HUES6 (cell line): ENCODE measurements at regions not wholly inside any gene's neighbourhood (a gene's known extent, or its start where the extent isn't known, plus 50 kb on each side); places are given as distances from the start of the nearest gene placed in this dataset.
"Not testable (repeated sequence)": the region's sequence is repeated elsewhere in the genome, so short reads cannot be mapped to it uniquely, and the experiment has no call there.

Source experiments
- H3K27ac ChIP-seq: 2 replicates; pipeline ENCODE4 v1.7.0; 2013; ENCODE audit warnings: low read depth, mild to moderate bottlenecking, low read length, inconsistent platforms
- H3K27me3 ChIP-seq: 2 replicates; pipeline ENCODE4 v1.6.1; 2013; ENCODE audit warnings: low read length; ENCODE audit not compliant: control insufficient read depth, insufficient read depth
- H3K36me3 ChIP-seq: 2 replicates; pipeline ENCODE4 v1.6.1; 2013; ENCODE audit warnings: low read length; ENCODE audit not compliant: control insufficient read depth, insufficient read depth
- H3K4me1 ChIP-seq: 2 replicates; pipeline ENCODE4 v1.6.1; 2013; ENCODE audit warnings: low read length; ENCODE audit not compliant: control insufficient read depth, insufficient read depth
- H3K4me3 ChIP-seq: 2 replicates; pipeline ENCODE4 v1.5.1; 2013; ENCODE audit warnings: low read depth, low read length
- H3K9ac ChIP-seq: one replicate; pipeline ENCODE4 v1.6.1; 2013; ENCODE audit warnings: mild to moderate bottlenecking, low read length
- H3K9me3 ChIP-seq: 2 replicates; pipeline ENCODE4 v1.6.1; 2013; ENCODE audit warnings: low read depth, low read length; ENCODE audit not compliant: control insufficient read depth, insufficient read depth

DNA sequence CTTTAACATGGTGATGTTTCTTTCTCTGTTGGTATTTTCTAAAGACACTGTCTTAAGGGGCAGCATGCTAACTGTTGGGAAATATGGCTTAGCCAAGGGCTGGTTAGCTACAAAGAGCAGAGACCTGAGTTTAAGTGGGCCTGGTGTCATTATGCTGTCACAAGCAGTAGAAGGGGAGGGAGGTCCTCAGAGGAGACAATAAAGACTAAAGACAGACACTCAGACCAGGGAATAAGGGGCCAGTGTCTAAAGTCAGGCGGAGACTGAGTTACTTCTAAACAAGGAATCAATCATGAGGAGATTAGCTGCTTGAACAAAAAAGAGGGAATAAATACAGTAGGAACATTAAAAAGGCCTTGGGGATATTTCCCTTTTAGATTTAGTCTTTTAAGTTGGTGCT is 142.7 kb upstream of the DPPA4 start:
- Histone ChIP-seq H3K4me1 (no peaks in the 10 kb centered on the region; the same call in 1 of the 2 replicates), H3K4me3 (no peak overlapping the region), H3K27ac (no peak overlapping the region), H3K9ac (no peak overlapping the region), H3K9me3 (no peaks in the 10 kb centered on the region), H3K36me3 (no peaks in the 10 kb centered on the region), H3K27me3 (no peaks in the 10 kb centered on the region)

DNA sequence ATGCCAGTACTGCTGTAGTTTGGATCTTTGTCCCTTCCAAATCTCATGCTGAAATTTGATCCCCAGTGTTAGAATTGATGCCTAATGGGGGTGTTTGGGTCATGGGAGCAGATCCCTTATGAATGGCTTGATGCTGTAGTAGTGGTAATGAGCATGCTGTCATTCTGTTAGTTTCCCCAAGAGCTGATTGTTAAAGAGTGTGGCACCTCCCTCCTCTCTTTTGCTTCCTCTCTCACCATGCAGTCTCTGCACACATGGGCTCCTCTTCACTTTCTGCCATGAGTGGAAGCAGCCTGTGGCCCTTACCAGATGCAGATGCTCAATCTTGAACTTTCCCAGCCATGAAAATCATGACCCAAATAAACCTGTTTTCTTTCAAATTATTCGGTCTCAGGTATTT is 141.3 kb upstream of the DPPA4 start:
- H3K4me3 ChIP-seq, result no peak overlapping the region
- no peaks in the 10 kb centered on the region; the same call in 1 of the 2 replicates for H3K4me1 ChIP-seq
- no peaks in the 10 kb centered on the region for H3K27me3 ChIP-seq
- no peaks in the 10 kb centered on the region for H3K36me3 ChIP-seq
- no peaks in the 10 kb centered on the region for H3K9me3 ChIP-seq
- H3K9ac ChIP-seq, result no peak overlapping the region
- no peak overlapping the region for H3K27ac ChIP-seq

DNA sequence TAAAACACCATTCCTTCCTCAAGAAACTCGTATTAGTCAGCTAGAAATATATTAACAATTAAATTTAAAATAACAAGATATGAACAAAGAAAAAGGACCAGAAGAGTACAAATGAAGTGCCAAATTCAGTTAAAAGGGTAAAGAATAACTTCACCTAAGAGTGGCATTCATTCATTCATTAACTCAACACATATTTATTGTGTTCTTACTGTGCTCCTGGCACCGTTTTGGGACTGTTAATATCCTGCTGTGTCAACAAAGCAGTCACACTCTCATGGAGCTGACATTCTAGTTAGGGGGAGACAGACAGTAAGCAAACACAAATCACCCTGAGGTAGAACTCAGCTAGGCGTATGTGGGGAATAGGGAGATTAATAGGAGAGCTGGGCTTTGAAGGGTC is 123.6 kb upstream of the DPPA4 start:
- H3K4me1 ChIP-seq, result no peaks in the 10 kb centered on the region
- H3K36me3 ChIP-seq, result no peaks in the 10 kb centered on the region
- no peaks in the 10 kb centered on the region for H3K9me3 ChIP-seq
- no peak overlapping the region for H3K27ac ChIP-seq
- H3K4me3 ChIP-seq, result no peak overlapping the region
- no peak overlapping the region for H3K9ac ChIP-seq
- no peaks in the 10 kb centered on the region for H3K27me3 ChIP-seq

DNA sequence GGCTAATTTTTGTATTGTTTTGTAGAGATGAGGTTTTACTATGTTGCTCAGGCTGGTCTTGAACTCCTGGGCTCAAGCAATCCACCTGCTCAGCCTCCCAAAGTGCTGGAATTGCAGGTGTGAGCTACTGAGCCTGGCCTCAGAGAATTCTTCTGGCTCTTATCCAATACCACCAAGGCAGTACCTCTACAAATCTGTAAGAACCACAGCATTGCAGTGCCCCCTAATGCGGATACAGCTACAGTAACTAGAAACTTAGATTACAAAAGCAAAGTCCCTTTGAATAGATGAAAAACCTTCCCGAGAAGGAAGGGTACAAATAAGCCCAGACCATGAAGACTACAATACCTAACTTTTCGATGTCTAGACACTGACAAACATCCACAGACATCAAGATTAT is 107.9 kb upstream of the DPPA4 start:
- H3K27ac ChIP-seq, result no peak overlapping the region
- no peaks in the 10 kb centered on the region for H3K27me3 ChIP-seq
- H3K9ac ChIP-seq, result no peak overlapping the region
- H3K36me3 ChIP-seq, result no peaks in the 10 kb centered on the region
- no peak overlapping the region for H3K4me3 ChIP-seq
- no peaks in the 10 kb centered on the region for H3K4me1 ChIP-seq
- no peaks in the 10 kb centered on the region for H3K9me3 ChIP-seq

DNA sequence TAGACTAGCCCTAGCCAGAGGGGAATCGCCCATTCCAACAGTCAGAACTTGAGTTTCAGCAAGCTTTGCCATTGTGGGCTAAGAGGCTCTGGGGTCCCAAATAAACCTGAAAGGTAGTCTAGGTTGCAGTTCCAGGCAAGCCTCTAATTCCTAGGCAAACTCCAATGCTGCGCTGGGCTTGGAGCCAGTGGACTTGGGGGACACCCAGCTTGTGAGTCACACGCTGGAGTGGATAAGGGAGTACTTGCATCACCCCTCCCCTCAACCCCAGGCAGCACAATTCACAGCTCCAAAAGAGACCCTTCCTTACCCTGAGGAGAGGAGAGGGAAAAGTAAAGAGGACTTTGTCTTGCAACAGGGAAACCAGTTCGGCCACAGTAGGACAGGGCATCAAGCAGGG is 105.2 kb upstream of the DPPA4 start:
- Histone ChIP-seq H3K27ac (no peak overlapping the region), H3K9me3 (no peaks in the 10 kb centered on the region)

DNA sequence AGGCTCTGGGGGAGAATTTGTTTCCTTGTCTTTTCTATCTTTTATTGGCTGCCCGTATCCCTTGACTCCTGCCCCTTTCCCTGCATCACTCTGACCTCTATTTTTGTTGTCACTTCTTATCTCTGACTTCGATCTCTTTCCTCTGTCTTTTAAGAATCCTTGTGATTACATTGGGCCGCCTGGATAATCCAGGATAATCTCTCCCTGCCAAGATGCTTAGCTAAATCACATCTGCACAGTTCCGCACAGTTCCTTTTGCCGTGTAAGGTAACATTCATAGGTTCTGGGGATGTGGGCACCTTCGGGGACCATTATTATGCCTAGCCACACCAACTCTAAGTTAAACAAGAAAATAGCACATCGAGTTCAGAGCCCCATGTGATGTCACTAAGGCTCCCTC is 103.0 kb upstream of the DPPA4 start:
- no peaks in the 10 kb centered on the region for H3K27me3 ChIP-seq
- no peak overlapping the region for H3K4me3 ChIP-seq
- H3K36me3 ChIP-seq, result no peaks in the 10 kb centered on the region
- H3K9me3 ChIP-seq, result no peaks in the 10 kb centered on the region
- H3K4me1 ChIP-seq, result no peaks in the 10 kb centered on the region
- H3K27ac ChIP-seq, result no peak overlapping the region
- H3K9ac ChIP-seq, result no peak overlapping the region

More for the DNA sequence above, 105.2 kb upstream of the DPPA4 start:
- Histone ChIP-seq H3K27me3 (no peaks in the 10 kb centered on the region), H3K4me3 (no peak overlapping the region), H3K9ac (no peak overlapping the region), H3K36me3 (no peaks in the 10 kb centered on the region), H3K4me1 (no peaks in the 10 kb centered on the region)

DNA sequence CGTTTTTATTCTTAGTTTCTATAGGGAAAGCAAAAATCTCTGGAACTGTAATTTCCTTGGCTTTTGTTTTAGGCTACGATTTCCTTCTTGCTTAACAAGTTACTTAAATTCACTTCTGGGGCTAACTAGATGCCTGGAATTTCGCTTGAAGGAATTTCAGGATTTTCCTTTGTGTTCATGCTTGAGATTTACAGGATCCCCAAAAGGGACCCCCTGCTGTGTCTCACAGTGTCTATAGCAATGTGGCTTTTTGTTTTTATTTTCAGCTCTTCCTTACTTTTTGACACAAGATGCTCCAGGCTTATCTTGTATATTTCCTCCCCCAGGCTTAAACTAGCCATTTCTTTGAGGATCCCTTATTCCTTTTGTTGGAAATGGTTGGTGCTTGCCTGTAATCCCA is 95.5 kb upstream of the DPPA4 start:
- Histone ChIP-seq H3K36me3 (no peaks in the 10 kb centered on the region), H3K27me3 (no peaks in the 10 kb centered on the region), H3K9ac (no peak overlapping the region), H3K4me3 (no peak overlapping the region), H3K27ac (peak overlapping the region; percentile 34; the same call in 1 of the 2 replicates), H3K9me3 (no peaks in the 10 kb centered on the region), H3K4me1 (peaks cover 26% of the 10 kb centered on the region)

DNA sequence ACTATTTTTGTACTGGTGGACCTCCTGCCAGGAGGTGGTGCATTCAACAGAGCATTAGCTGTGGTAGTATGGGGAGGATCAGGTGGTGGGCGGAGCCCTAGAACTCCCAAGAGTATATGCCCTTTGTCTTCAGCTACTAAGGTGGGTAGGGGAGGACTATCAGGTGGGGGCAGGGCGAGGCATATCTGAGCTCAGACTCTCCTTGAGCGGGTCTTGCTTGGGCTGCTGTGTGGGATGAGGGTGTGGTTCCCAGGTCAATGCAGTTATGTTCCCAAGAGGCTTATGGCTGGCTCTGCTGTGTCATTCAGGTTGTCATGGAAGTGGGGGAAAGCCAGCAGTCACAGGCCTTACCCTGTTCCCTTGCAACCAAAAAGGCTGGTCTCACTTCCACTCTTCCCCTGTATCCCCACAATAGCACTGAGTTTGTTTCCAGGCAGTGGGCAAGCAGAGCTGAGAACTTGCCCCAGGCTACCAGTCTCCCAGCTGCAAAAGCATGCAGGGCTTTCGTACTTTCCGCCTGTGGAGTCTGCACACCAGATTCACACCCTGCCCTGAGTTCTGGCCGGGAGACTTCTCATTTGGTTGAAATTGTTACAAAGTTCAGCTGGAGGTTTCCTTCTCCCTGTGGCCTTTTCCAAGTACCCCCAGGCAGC is 93.7 kb upstream of the DPPA4 start:
- H3K4me3 ChIP-seq, result no peak overlapping the region
- peaks cover 26% of the 10 kb centered on the region for H3K4me1 ChIP-seq
- H3K36me3 ChIP-seq, result no peaks in the 10 kb centered on the region
- H3K9ac ChIP-seq, result no peak overlapping the region
- H3K9me3 ChIP-seq, result no peaks in the 10 kb centered on the region
- H3K27ac ChIP-seq, result no peak overlapping the region
- no peaks in the 10 kb centered on the region for H3K27me3 ChIP-seq

DNA sequence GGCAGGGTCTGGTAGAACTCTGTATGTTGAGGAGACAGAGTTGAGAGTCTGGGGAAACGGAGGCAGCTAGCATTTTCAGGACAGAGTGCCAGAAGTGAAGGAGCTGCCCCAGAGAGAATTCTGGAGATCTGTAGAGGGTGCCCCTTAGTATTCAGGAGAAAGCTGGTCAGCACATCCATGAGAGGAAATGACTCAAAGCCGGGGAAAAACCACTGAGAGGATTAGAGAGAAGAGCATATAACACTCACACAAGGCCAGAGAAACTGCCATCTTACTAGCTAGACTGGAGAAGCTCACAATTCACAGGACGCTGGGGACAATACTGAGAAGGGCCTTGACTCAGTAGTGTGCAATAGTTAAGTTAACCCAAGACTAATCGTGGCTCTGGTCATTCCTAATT is 75.7 kb upstream of the DPPA4 start:
- H3K4me1 ChIP-seq, result peaks cover 8% of the 10 kb centered on the region; the same call in 1 of the 2 replicates
- H3K27ac ChIP-seq, result no peak overlapping the region
- no peak overlapping the region for H3K9ac ChIP-seq
- H3K9me3 ChIP-seq, result no peaks in the 10 kb centered on the region
- H3K36me3 ChIP-seq, result no peaks in the 10 kb centered on the region
- no peak overlapping the region for H3K4me3 ChIP-seq
- no peaks in the 10 kb centered on the region for H3K27me3 ChIP-seq

DNA sequence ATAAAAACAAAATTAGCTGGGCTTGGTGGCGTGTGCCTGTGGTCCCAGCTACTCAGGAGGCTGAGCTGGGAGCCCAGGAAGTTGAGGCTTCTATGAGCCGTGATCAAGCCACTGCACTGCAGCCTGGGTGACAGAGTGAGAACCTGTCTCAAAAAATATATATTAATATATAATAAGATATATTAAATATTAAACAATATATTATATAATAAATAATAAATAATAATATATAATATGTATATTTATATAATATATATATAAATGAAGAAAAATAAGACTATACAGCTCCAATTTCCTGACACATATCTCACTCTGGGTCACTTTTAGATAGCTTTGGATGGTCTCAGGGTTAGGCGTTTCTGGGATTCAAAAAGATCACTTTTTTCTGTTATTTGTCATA is 74.2 kb upstream of the DPPA4 start:
- no peak overlapping the region for H3K27ac ChIP-seq
- no peaks in the 10 kb centered on the region for H3K27me3 ChIP-seq
- no peak overlapping the region for H3K9ac ChIP-seq
- H3K4me1 ChIP-seq, result peaks cover 8% of the 10 kb centered on the region; the same call in 1 of the 2 replicates
- no peak overlapping the region for H3K4me3 ChIP-seq
- no peaks in the 10 kb centered on the region for H3K9me3 ChIP-seq
- no peaks in the 10 kb centered on the region for H3K36me3 ChIP-seq

DNA sequence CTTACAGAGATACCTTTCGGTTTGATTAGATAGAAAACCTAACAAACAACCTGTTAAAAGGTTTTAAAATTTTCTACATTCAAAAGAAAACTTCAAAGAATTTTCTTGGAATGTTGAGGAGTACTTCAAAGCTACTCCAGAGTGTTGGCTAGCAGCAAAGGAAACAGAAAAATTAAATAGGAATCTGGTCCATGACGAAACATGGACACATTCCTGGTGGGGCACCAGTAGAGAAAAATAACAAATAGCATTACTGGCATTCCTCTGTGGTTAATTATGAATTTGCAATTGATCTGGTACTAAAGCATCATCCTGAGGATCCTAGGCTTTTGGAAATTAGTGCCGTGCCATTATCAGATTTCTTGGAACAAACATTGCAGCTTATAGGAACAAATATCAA is 59.5 kb upstream of the DPPA4 start:
- Histone ChIP-seq H3K36me3 (no peaks in the 10 kb centered on the region), H3K4me1 (0 out of 2 replicates have a peak, but pooled peaks cover 3% of the 10 kb centered on the region), H3K9ac (no peak overlapping the region), H3K27me3 (no peaks in the 10 kb centered on the region), H3K4me3 (no peak overlapping the region), H3K27ac (no peak overlapping the region), H3K9me3 (no peaks in the 10 kb centered on the region)

DNA sequence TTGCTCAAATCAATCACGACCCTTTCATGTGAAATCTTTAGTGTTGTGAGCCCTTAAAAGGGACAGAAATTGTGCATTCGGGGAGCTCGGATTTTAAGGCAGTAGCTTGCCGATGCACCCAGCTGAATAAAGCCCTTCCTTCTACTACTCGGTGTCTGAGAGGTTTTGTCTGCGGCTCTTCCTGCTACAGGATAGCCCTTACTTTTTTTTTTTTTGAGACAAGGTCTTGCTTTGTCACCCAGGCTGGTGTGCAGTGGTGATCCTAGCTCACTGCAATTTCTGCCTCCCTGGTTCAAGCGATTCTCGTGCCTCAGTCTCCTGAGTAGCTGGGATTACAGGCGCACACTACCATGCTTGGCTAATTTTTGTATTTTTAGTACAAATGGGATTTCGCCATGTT is 56.4 kb upstream of the DPPA4 start:
- H3K27ac ChIP-seq, H3K27me3 ChIP-seq, H3K9ac ChIP-seq, H3K4me1 ChIP-seq, H3K9me3 ChIP-seq, H3K36me3 ChIP-seq, H3K4me3 ChIP-seq: not testable (repeated sequence)
